ENCODE measurements at regions not wholly inside any gene's neighbourhood (a gene's known extent, or its start where the extent isn't known, plus 50 kb on each side); places are given as distances from the start of the nearest gene placed in this dataset.

DNA sequence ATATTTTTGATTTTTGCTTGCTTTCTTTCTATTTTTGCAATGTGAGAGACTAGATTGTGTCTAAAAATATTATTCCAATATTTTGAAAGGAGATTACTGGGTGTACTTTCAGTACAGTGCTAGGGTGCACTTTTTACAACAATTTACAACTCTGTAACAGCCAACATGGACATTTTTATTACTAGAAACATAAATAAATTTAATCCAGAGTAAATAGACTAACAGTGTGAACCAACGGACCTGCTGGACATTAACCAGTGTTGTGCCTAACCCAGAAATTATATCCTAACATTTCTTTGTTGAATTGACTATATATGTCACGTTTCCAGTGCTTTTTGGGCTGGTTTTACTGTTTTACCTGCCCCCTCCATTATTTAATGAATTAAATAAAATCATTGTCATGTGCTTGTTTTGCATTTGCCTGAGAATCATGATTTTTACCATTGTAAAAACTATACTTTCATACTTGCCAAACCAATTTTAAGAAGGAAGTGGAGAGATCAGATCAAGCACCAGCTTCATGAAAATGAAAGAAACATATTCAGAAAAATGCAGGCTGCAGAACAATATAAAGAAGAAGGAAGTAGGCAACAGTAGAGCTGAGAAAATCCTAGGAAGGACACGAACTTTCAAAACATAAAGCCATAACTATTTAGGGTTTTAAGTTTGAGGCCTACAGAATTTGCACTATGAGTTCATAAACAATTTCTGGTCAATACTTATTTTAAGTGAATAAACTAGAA lies 400.8 kb upstream of the PIK3R1 start:
- Histone ChIP-seq H3K36me3 (no peaks in the 10 kb centered on the region), H3K27me3 (no peaks in the 10 kb centered on the region), H3K4me3 (no peak overlapping the region), H3K27ac (peak overlapping the region; percentile 55 to 75), H3K9me3 (no peaks in the 10 kb centered on the region), H3K4me1 (peaks cover 0 to 31% of the 10 kb centered on the region in 2 donors)
- TF ChIP-seq, protein P1, sequence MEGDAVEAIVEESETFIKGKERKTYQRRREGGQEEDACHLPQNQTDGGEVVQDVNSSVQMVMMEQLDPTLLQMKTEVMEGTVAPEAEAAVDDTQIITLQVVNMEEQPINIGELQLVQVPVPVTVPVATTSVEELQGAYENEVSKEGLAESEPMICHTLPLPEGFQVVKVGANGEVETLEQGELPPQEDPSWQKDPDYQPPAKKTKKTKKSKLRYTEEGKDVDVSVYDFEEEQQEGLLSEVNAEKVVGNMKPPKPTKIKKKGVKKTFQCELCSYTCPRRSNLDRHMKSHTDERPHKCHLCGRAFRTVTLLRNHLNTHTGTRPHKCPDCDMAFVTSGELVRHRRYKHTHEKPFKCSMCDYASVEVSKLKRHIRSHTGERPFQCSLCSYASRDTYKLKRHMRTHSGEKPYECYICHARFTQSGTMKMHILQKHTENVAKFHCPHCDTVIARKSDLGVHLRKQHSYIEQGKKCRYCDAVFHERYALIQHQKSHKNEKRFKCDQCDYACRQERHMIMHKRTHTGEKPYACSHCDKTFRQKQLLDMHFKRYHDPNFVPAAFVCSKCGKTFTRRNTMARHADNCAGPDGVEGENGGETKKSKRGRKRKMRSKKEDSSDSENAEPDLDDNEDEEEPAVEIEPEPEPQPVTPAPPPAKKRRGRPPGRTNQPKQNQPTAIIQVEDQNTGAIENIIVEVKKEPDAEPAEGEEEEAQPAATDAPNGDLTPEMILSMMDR (IDR thresholded peaks at IDR 0.05) = no peak
- no peak for DNase-seq (ENCODE audit: low spot score)

GRCh38 chr5:67813877-67814539 lies 401.5 kb upstream of the PIK3R1 start:
- Histone ChIP-seq H3K36me3 (no peaks in the 10 kb centered on the region), H3K9me3 (no peaks in the 10 kb centered on the region), H3K4me1 (peaks cover 0 to 38% of the 10 kb centered on the region in 2 donors), H3K4me3 (no peak overlapping the region), H3K27me3 (no peaks in the 10 kb centered on the region), H3K27ac (peak overlapping the region; percentile 46 to 75)
- TF ChIP-seq, protein P1 (IDR thresholded peaks at IDR 0.05) = no peak
- DNase-seq (ENCODE audit: low spot score) = no peak

GRCh38 chr5:67809589-67809988 lies 406.0 kb upstream of the PIK3R1 start:
- no peak overlapping the region for H3K4me3 ChIP-seq
- H3K27ac ChIP-seq = peak overlapping the region; percentile 57 to 93
- TF ChIP-seq, protein P1 (IDR thresholded peaks at IDR 0.05) = no peak
- no peak for DNase-seq (ENCODE audit: low spot score)
- peaks cover 0 to 55% of the 10 kb centered on the region in 2 donors for H3K4me1 ChIP-seq
- no peaks in the 10 kb centered on the region for H3K9me3 ChIP-seq
- no peaks in the 10 kb centered on the region for H3K27me3 ChIP-seq
- H3K36me3 ChIP-seq = no peaks in the 10 kb centered on the region

- peak overlapping the region; percentile 57 to 93 for H3K27ac ChIP-seq
- peaks cover 0 to 46% of the 10 kb centered on the region in 2 donors for H3K4me1 ChIP-seq
- no peak overlapping the region for H3K4me3 ChIP-seq
- no peaks in the 10 kb centered on the region for H3K36me3 ChIP-seq
- TF ChIP-seq, protein P1 (IDR thresholded peaks at IDR 0.05) = no peak
- DNase-seq (ENCODE audit: low spot score) = peak; percentile 79
- no peaks in the 10 kb centered on the region for H3K9me3 ChIP-seq
- no peaks in the 10 kb centered on the region for H3K27me3 ChIP-seq
Measured at GRCh38 chr5:67808340-67808739, 407.2 kb upstream of the PIK3R1 start.

DNA sequence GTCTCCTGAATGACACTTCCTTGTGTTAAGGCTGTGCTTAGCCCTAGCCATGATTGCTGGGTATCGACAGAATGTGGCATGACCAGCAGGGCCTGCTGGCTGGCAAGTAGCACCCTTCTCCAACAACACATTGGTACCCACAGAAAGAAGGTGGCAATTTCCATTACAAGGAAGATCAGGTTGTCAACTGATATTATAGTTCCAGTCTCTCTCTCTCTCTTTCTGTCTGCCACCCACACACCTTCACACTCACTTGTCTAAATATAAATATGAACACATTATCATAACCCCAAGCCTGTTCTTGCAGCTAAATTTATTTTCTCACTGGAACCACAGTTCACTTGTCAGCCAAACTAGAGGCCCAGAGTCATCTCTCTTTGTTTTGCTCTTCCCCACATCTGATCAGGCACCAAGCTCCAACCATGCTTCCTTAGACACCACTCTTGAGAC lies 408.1 kb upstream of the PIK3R1 start:
- H3K4me1 ChIP-seq = peaks cover 0 to 46% of the 10 kb centered on the region in 2 donors
- no peaks in the 10 kb centered on the region for H3K9me3 ChIP-seq
- no peak overlapping the region for H3K4me3 ChIP-seq
- no peak for DNase-seq (ENCODE audit: low spot score)
- TF ChIP-seq, protein P1 (IDR thresholded peaks at IDR 0.05) = no peak
- peak overlapping the region; percentile 57 to 93 for H3K27ac ChIP-seq
- H3K27me3 ChIP-seq = no peaks in the 10 kb centered on the region
- no peaks in the 10 kb centered on the region for H3K36me3 ChIP-seq

Measured in right atrium auricular region (tissue), 2 donors.